Stimulated activated effector memory CD8-positive, alpha-beta T cell treated with anti-CD3 and anti-CD28 coated beads, Interleukin-12 subunit alpha, Interleukin-12 subunit beta, amount 100 ng/mL, for 72 hours (primary cell): ENCODE measurements at regions not wholly inside any gene's neighbourhood (a gene's known extent, or its start where the extent isn't known, plus 50 kb on each side); places are given as distances from the start of the nearest gene placed in this dataset.
A peak's percentile ranks its signal among the peaks of the same experiment; 100 is the strongest.
"Not testable (repeated sequence)": the region's sequence is repeated elsewhere in the genome, so short reads cannot be mapped to it uniquely, and the experiment has no call there.

Experiments
- ATAC-seq: fragments of 150-1000 bp; cut with Tn5 transposase; 2 replicates; pipeline ENCODE4 v1.10.0; 2021
- DNase-seq, 2 donors: peaks; one replicate each; pipeline ENCODE4 v3.0.0; 2021 to 2022; ENCODE audit warnings: low spot score in 2 of 2
- H3K27ac Mint-ChIP-seq: one replicate; pipeline ENCODE4 v1.8.0; 2022; ENCODE audit warnings: mild to moderate bottlenecking, mixed read lengths
- H3K36me3 Mint-ChIP-seq: one replicate; pipeline ENCODE4 v1.8.0; 2022; ENCODE audit warnings: mild to moderate bottlenecking, mixed read lengths
- H3K4me1 Mint-ChIP-seq: one replicate; pipeline ENCODE4 v1.8.0; 2022; ENCODE audit warnings: mixed read lengths
- H3K4me3 Mint-ChIP-seq: one replicate; pipeline ENCODE4 v1.8.0; 2022; ENCODE audit warnings: mild to moderate bottlenecking, mixed read lengths
- H3K9me3 Mint-ChIP-seq: one replicate; pipeline ENCODE4 v1.8.0; 2022; ENCODE audit warnings: mixed read lengths

GRCh38 chr1:193394336-193394735 is 207.9 kb upstream of the B3GALT2 start:
- Mint-ChIP-seq H3K36me3 (no peaks in the 10 kb centered on the region), H3K4me1 (no peaks in the 10 kb centered on the region), H3K9me3 (peaks cover 2% of the 10 kb centered on the region), H3K4me3 (no peak overlapping the region), H3K27ac (no peak overlapping the region)
- no peak for ATAC-seq
- no peak for DNase-seq

- Mint-ChIP-seq H3K27ac (no peak overlapping the region), H3K4me1 (no peaks in the 10 kb centered on the region), H3K36me3 (no peaks in the 10 kb centered on the region), H3K9me3 (peaks cover 2% of the 10 kb centered on the region), H3K4me3 (no peak overlapping the region)
- DNase-seq (no peak), ATAC-seq (no peak)
Observed at GRCh38 chr1:193392686-193393085, 206.3 kb upstream of the B3GALT2 start.

- no peak for DNase-seq
- ATAC-seq = no peak
- no peak overlapping the region for H3K27ac Mint-ChIP-seq
- no peak overlapping the region for H3K4me3 Mint-ChIP-seq
- H3K36me3 Mint-ChIP-seq = no peaks in the 10 kb centered on the region
- no peaks in the 10 kb centered on the region for H3K4me1 Mint-ChIP-seq
- H3K9me3 Mint-ChIP-seq = peaks cover 2% of the 10 kb centered on the region
Observed at GRCh38 chr1:193388683-193389082, 202.3 kb upstream of the B3GALT2 start.

- Mint-ChIP-seq H3K9me3 (peaks cover 2% of the 10 kb centered on the region), H3K4me3 (no peak overlapping the region)
- DNase-seq = no peak
Observed at GRCh38 chr1:193388165-193388564, 201.8 kb upstream of the B3GALT2 start.

GRCh38 chr1:193387406-193387805 is 201.0 kb upstream of the B3GALT2 start:
- H3K4me1 Mint-ChIP-seq = no peaks in the 10 kb centered on the region
- peaks cover 2% of the 10 kb centered on the region for H3K9me3 Mint-ChIP-seq
- no peak overlapping the region for H3K27ac Mint-ChIP-seq
- no peak for ATAC-seq
- H3K36me3 Mint-ChIP-seq = no peaks in the 10 kb centered on the region
- no peak for DNase-seq
- no peak overlapping the region for H3K4me3 Mint-ChIP-seq

More at GRCh38 chr1:193388165-193388564, 201.8 kb upstream of the B3GALT2 start:
- ATAC-seq = no peak
- Mint-ChIP-seq H3K27ac (no peak overlapping the region), H3K36me3 (no peaks in the 10 kb centered on the region), H3K4me1 (no peaks in the 10 kb centered on the region)

GRCh38 chr1:193378451-193378850 is 192.0 kb upstream of the B3GALT2 start:
- not testable (repeated sequence) for H3K4me1 Mint-ChIP-seq, H3K9me3 Mint-ChIP-seq

GRCh38 chr1:193377472-193377871 is 191.1 kb upstream of the B3GALT2 start:
- no peak overlapping the region for H3K27ac Mint-ChIP-seq
- DNase-seq (no peak), ATAC-seq (no peak)
- no peaks in the 10 kb centered on the region for H3K9me3 Mint-ChIP-seq
- no peaks in the 10 kb centered on the region for H3K36me3 Mint-ChIP-seq
- no peak overlapping the region for H3K4me3 Mint-ChIP-seq
- H3K4me1 Mint-ChIP-seq = peaks cover 6% of the 10 kb centered on the region

More at GRCh38 chr1:193378451-193378850, 192.0 kb upstream of the B3GALT2 start:
- not testable (repeated sequence) for H3K27ac Mint-ChIP-seq, ATAC-seq, DNase-seq, H3K4me3 Mint-ChIP-seq, H3K36me3 Mint-ChIP-seq

GRCh38 chr1:193372553-193372952 is 186.1 kb upstream of the B3GALT2 start:
- H3K36me3 Mint-ChIP-seq = no peaks in the 10 kb centered on the region
- H3K27ac Mint-ChIP-seq = no peak overlapping the region
- H3K4me1 Mint-ChIP-seq = peaks cover 11% of the 10 kb centered on the region
- no peaks in the 10 kb centered on the region for H3K9me3 Mint-ChIP-seq
- DNase-seq (no peak), ATAC-seq (no peak)
- H3K4me3 Mint-ChIP-seq = no peak overlapping the region

- H3K9me3 Mint-ChIP-seq = no peaks in the 10 kb centered on the region
- peak overlapping the region; percentile 75 for H3K27ac Mint-ChIP-seq
- peaks cover 11% of the 10 kb centered on the region for H3K4me1 Mint-ChIP-seq
- peak; percentile 34 for ATAC-seq
- H3K4me3 Mint-ChIP-seq = peak overlapping the region; percentile 51
- no peaks in the 10 kb centered on the region for H3K36me3 Mint-ChIP-seq
- DNase-seq = no peak
Observed at GRCh38 chr1:193368302-193368701, 181.9 kb upstream of the B3GALT2 start.

- no peaks in the 10 kb centered on the region for H3K9me3 Mint-ChIP-seq
- peak overlapping the region; percentile 75 for H3K27ac Mint-ChIP-seq
- DNase-seq (no peak), ATAC-seq (no peak)
- peak overlapping the region; percentile 51 for H3K4me3 Mint-ChIP-seq
- H3K4me1 Mint-ChIP-seq = peaks cover 11% of the 10 kb centered on the region
- H3K36me3 Mint-ChIP-seq = no peaks in the 10 kb centered on the region
Observed at GRCh38 chr1:193367863-193368262, 181.4 kb upstream of the B3GALT2 start.

GRCh38 chr1:193366764-193367507 is 180.5 kb upstream of the B3GALT2 start:
- Mint-ChIP-seq H3K36me3 (no peaks in the 10 kb centered on the region), H3K4me3 (no peak overlapping the region), H3K9me3 (no peaks in the 10 kb centered on the region), H3K4me1 (peaks cover 11% of the 10 kb centered on the region), H3K27ac (no peak overlapping the region)
- DNase-seq (no peak), ATAC-seq (no peak)

GRCh38 chr1:193365966-193366365 is 179.6 kb upstream of the B3GALT2 start:
- Mint-ChIP-seq H3K9me3 (no peaks in the 10 kb centered on the region), H3K4me1 (peaks cover 11% of the 10 kb centered on the region), H3K36me3 (no peaks in the 10 kb centered on the region), H3K4me3 (no peak overlapping the region), H3K27ac (no peak overlapping the region)
- ATAC-seq (no peak), DNase-seq (no peak)

- no peaks in the 10 kb centered on the region for H3K36me3 Mint-ChIP-seq
- no peak overlapping the region for H3K27ac Mint-ChIP-seq
- ATAC-seq (no peak), DNase-seq (no peak)
- H3K4me1 Mint-ChIP-seq = no peaks in the 10 kb centered on the region
- no peak overlapping the region for H3K4me3 Mint-ChIP-seq
- no peaks in the 10 kb centered on the region for H3K9me3 Mint-ChIP-seq
Observed at GRCh38 chr1:193359631-193360030, 173.2 kb upstream of the B3GALT2 start.

GRCh38 chr1:193358419-193358818 is 172.0 kb upstream of the B3GALT2 start:
- Mint-ChIP-seq H3K9me3 (no peaks in the 10 kb centered on the region), H3K36me3 (no peaks in the 10 kb centered on the region), H3K4me1 (no peaks in the 10 kb centered on the region), H3K4me3 (no peak overlapping the region), H3K27ac (no peak overlapping the region)
- DNase-seq (no peak), ATAC-seq (no peak)

- no peak overlapping the region for H3K4me3 Mint-ChIP-seq
- ATAC-seq = no peak
- no peaks in the 10 kb centered on the region for H3K4me1 Mint-ChIP-seq
Observed at GRCh38 chr1:193356249-193356648, 169.8 kb upstream of the B3GALT2 start.

GRCh38 chr1:193355626-193356025 is 169.2 kb upstream of the B3GALT2 start:
- DNase-seq = no peak
- Mint-ChIP-seq H3K27ac (no peak overlapping the region), H3K9me3 (no peaks in the 10 kb centered on the region), H3K36me3 (no peaks in the 10 kb centered on the region), H3K4me3 (no peak overlapping the region), H3K4me1 (no peaks in the 10 kb centered on the region)
- ATAC-seq = no peak

More at GRCh38 chr1:193356249-193356648, 169.8 kb upstream of the B3GALT2 start:
- Mint-ChIP-seq H3K36me3 (no peaks in the 10 kb centered on the region), H3K9me3 (no peaks in the 10 kb centered on the region), H3K27ac (no peak overlapping the region)
- DNase-seq = no peak
